ENCODE measurements at regions not wholly inside any gene's neighbourhood (a gene's known extent, or its start where the extent isn't known, plus 50 kb on each side); places are given as distances from the start of the nearest gene placed in this dataset.

DNA sequence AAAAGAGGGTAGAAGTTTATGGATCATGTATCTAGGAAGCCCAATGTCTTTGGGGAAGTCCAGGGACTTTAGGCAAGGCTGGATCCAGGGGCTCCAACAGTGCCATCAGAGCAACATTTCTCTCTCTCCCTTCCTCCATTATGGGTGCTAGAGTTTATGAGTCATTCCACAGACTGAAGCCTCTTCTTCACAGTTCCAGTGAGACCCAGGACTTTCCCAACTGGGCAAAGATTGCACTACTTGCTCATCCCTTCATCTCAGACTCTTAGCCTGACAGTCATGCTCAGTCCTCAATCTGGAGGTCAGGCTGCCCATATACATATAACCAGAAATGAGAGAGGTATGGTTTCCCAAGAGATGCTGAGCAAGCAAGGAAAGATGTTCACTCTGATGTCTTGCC is 110.7 kb downstream of the FEM1C start:
- Histone ChIP-seq H3K4ac (ENCODE audit: low read depth, low read length) (no peak overlapping the region), H3K9ac (ENCODE audit: low read depth, low read length) (no peak overlapping the region), H3K27me3 (ENCODE audit: control insufficient read depth, insufficient read depth, low read length) (no peaks in the 10 kb centered on the region; the same call in 1 of the 2 replicates), H3K27ac (ENCODE audit: insufficient read depth, low read length) (no peak overlapping the region), H3K4me1 (ENCODE audit: control insufficient read depth, insufficient read depth, low read length) (0 out of 2 replicates have a peak, but pooled peaks cover 2% of the 10 kb centered on the region), H4K20me1 (ENCODE audit: insufficient read depth, low read length) (no peaks in the 10 kb centered on the region), H3K4me3 (ENCODE audit: insufficient read depth, low read depth, low read length) (no peak overlapping the region), H3K56ac (ENCODE audit: extremely low read depth, insufficient read depth, low read length) (no peak overlapping the region), H3K36me3 (ENCODE audit: control insufficient read depth, insufficient read depth, low read length) (no peaks in the 10 kb centered on the region), H4K8ac (ENCODE audit: low read depth in 2 of 2, low read length in 2 of 2) (no peak overlapping the region), H2BK120ac (ENCODE audit: low read depth, low read length) (no peak overlapping the region), H4K5ac (ENCODE audit: low read depth, low read length) (no peak overlapping the region), H4K91ac (ENCODE audit: insufficient read depth, low read depth, low read length) (no peak overlapping the region), H2BK15ac (ENCODE audit: low read depth, low read length) (no peak overlapping the region), H3K4me2 (ENCODE audit: low read depth, low read length) (no peak overlapping the region), H3K9me3 (ENCODE audit: control insufficient read depth, insufficient read depth, low read length) (no peaks in the 10 kb centered on the region), H2AK5ac (ENCODE audit: low read depth, low read length) (no peak overlapping the region), H3K23ac (ENCODE audit: low read depth, low read length) (no peak overlapping the region), H2BK5ac (ENCODE audit: low read depth, low read length, poor library complexity, severe bottlenecking) (no peak overlapping the region), H3K9me1 (ENCODE audit: insufficient read depth, low read length) (peaks cover 3% of the 10 kb centered on the region), H3K14ac (replicated peaks; ENCODE audit: low read depth, low read length) (no peak overlapping the region), H2AFZ (replicated peaks; ENCODE audit: low read length, poor library complexity) (no peak overlapping the region), H2BK20ac (ENCODE audit: low read depth, low read length) (no peak overlapping the region), H2AK9ac (replicated peaks; ENCODE audit: low read depth, low read length, poor library complexity) (no peak overlapping the region), H3K18ac (ENCODE audit: low read depth, low read length) (no peak overlapping the region), H3K79me1 (ENCODE audit: low read depth in 1 of 2, low read length in 2 of 2) (no peaks in the 10 kb centered on the region)
- CTCF ChIA-PET = interaction anchor here (0.6 kb wide), 1 partner anchor 19 kb away, joined by 4 read pairs; no protein-coding TSS in a partner anchor
- dilution Hi-C loops (cut with HindIII; ENCODE audit: low sequenced_read_pairs, unreplicated experiment) (no loop called here), intact Hi-C loops (cut with micrococcal nuclease) (loop anchor here (2.0 kb wide), 1 partner anchor 49 kb away; no protein-coding TSS in a partner anchor), in situ Hi-C loops (cut with MboI; ENCODE audit: low sequenced_read_pairs) (no loop called here)
- POLR2A ChIA-PET (ENCODE audit: unreplicated experiment) = no interaction called here
- TF ChIP-seq MAZ (IDR thresholded peaks at IDR 0.05; ENCODE audit: borderline replicate concordance, low read depth, low read length) (no peak), CHD1 (IDR thresholded peaks at IDR 0.05; ENCODE audit: low read depth, low read length) (no peak), FOS (IDR thresholded peaks at IDR 0.05; ENCODE audit: low read depth, low read length) (no peak), CEBPB (IDR thresholded peaks at IDR 0.05; ENCODE audit: low read depth, low read length) (no peak), BHLHE40 (IDR thresholded peaks at IDR 0.05; ENCODE audit: low read depth, low read length) (no peak), RCOR1 (IDR thresholded peaks at IDR 0.05; ENCODE audit: insufficient replicate concordance, low read length) (no peak), NFE2L2 (IDR thresholded peaks at IDR 0.05; ENCODE audit: low read depth, low read length) (no peak), RAD21 (IDR thresholded peaks at IDR 0.05; ENCODE audit: low read length) (no peak)
- TF ChIP-seq, protein P1, sequence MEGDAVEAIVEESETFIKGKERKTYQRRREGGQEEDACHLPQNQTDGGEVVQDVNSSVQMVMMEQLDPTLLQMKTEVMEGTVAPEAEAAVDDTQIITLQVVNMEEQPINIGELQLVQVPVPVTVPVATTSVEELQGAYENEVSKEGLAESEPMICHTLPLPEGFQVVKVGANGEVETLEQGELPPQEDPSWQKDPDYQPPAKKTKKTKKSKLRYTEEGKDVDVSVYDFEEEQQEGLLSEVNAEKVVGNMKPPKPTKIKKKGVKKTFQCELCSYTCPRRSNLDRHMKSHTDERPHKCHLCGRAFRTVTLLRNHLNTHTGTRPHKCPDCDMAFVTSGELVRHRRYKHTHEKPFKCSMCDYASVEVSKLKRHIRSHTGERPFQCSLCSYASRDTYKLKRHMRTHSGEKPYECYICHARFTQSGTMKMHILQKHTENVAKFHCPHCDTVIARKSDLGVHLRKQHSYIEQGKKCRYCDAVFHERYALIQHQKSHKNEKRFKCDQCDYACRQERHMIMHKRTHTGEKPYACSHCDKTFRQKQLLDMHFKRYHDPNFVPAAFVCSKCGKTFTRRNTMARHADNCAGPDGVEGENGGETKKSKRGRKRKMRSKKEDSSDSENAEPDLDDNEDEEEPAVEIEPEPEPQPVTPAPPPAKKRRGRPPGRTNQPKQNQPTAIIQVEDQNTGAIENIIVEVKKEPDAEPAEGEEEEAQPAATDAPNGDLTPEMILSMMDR (conservative IDR thresholded peaks at IDR 0.05; ENCODE audit: low read depth, low read length) = no peak
- TF ChIP-seq, protein P2, sequence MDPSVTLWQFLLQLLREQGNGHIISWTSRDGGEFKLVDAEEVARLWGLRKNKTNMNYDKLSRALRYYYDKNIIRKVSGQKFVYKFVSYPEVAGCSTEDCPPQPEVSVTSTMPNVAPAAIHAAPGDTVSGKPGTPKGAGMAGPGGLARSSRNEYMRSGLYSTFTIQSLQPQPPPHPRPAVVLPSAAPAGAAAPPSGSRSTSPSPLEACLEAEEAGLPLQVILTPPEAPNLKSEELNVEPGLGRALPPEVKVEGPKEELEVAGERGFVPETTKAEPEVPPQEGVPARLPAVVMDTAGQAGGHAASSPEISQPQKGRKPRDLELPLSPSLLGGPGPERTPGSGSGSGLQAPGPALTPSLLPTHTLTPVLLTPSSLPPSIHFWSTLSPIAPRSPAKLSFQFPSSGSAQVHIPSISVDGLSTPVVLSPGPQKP (IDR thresholded peaks at IDR 0.05; ENCODE audit: borderline replicate concordance, low read depth, low read length) = no peak
- TF ChIP-seq, protein P3, sequence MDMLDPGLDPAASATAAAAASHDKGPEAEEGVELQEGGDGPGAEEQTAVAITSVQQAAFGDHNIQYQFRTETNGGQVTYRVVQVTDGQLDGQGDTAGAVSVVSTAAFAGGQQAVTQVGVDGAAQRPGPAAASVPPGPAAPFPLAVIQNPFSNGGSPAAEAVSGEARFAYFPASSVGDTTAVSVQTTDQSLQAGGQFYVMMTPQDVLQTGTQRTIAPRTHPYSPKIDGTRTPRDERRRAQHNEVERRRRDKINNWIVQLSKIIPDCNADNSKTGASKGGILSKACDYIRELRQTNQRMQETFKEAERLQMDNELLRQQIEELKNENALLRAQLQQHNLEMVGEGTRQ (IDR thresholded peaks at IDR 0.05; ENCODE audit: low read depth, low read length) = no peak
- no peak for ATAC-seq (ENCODE audit: low read depth)
- peak; percentile 15 for DNase-seq
- no TSS peak for BruUV-seq (replicated peaks)

Measured in IMR-90 (cell line).